ENCODE measurements at regions not wholly inside any gene's neighbourhood (a gene's known extent, or its start where the extent isn't known, plus 50 kb on each side); places are given as distances from the start of the nearest gene placed in this dataset.

- H3K4me1 ChIP-seq (ENCODE audit: insufficient read depth, low read length), result no peaks in the 10 kb centered on the region; the same call in 1 of the 2 replicates
- ATAC-seq (no peak), DNase-seq (no peak)
- no peaks in the 10 kb centered on the region for H3K9me3 ChIP-seq (ENCODE audit: low read length)
- intact Hi-C loops (cut with micrococcal nuclease), result no loop called here
- ChIA-PET POLR2A (ENCODE audit: unreplicated experiment) (no interaction called here), CTCF (no interaction called here)
- no peaks in the 10 kb centered on the region for H3K79me2 ChIP-seq (ENCODE audit: low read length)
- no peaks in the 10 kb centered on the region for H3K27me3 ChIP-seq (ENCODE audit: low read length)
- no peak overlapping the region for H2AFZ ChIP-seq (ENCODE audit: low read length)
- BruUV-seq (replicated peaks), result no TSS peak
- no peaks in the 10 kb centered on the region for H3K36me3 ChIP-seq (ENCODE audit: low read depth, low read length)
- TF ChIP-seq EZH2phosphoT487 (IDR thresholded peaks at IDR 0.05; ENCODE audit: borderline replicate concordance, low read length), result no peak
- TF ChIP-seq, protein P1, sequence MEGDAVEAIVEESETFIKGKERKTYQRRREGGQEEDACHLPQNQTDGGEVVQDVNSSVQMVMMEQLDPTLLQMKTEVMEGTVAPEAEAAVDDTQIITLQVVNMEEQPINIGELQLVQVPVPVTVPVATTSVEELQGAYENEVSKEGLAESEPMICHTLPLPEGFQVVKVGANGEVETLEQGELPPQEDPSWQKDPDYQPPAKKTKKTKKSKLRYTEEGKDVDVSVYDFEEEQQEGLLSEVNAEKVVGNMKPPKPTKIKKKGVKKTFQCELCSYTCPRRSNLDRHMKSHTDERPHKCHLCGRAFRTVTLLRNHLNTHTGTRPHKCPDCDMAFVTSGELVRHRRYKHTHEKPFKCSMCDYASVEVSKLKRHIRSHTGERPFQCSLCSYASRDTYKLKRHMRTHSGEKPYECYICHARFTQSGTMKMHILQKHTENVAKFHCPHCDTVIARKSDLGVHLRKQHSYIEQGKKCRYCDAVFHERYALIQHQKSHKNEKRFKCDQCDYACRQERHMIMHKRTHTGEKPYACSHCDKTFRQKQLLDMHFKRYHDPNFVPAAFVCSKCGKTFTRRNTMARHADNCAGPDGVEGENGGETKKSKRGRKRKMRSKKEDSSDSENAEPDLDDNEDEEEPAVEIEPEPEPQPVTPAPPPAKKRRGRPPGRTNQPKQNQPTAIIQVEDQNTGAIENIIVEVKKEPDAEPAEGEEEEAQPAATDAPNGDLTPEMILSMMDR (conservative IDR thresholded peaks at IDR 0.05; ENCODE audit: low read depth, low read length), result no peak
- TF ChIP-seq EZH2 (IDR thresholded peaks at IDR 0.05; ENCODE audit: low read length, unreplicated experiment), result no peak
- no peak overlapping the region for H3K4me2 ChIP-seq (ENCODE audit: low read length)
- no peaks in the 10 kb centered on the region for H3F3A ChIP-seq (ENCODE audit: low read length, unreplicated experiment)
- no peak overlapping the region for H3K9ac ChIP-seq (ENCODE audit: low read length)
- H3K4me3 ChIP-seq (ENCODE audit: low read length), result no peak overlapping the region
- no peaks in the 10 kb centered on the region for H3K9me2 ChIP-seq (replicated peaks; ENCODE audit: low read length)
- no peak overlapping the region for H3K27ac ChIP-seq (ENCODE audit: low read length)
- H4K20me1 ChIP-seq (ENCODE audit: low read length), result no peaks in the 10 kb centered on the region
Observed at GRCh38 chr2:81747481-81748070, 1443.0 kb upstream of the LRRTM1 start.

- no TSS peak for BruUV-seq (replicated peaks)
- ATAC-seq (no peak), DNase-seq (no peak)
- TF ChIP-seq, protein P1 (conservative IDR thresholded peaks at IDR 0.05; ENCODE audit: low read depth, low read length), result no peak
- TF ChIP-seq EZH2 (IDR thresholded peaks at IDR 0.05; ENCODE audit: low read length, unreplicated experiment) (no peak), EZH2phosphoT487 (IDR thresholded peaks at IDR 0.05; ENCODE audit: borderline replicate concordance, low read length) (no peak)
- ChIA-PET CTCF (no interaction called here), POLR2A (ENCODE audit: unreplicated experiment) (no interaction called here)
- Histone ChIP-seq H3K9ac (ENCODE audit: low read length) (no peak overlapping the region), H3K27ac (ENCODE audit: low read length) (no peak overlapping the region), H3K4me1 (ENCODE audit: insufficient read depth, low read length) (peaks cover 3% of the 10 kb centered on the region), H3K4me2 (ENCODE audit: low read length) (no peak overlapping the region), H3K4me3 (ENCODE audit: low read length) (no peak overlapping the region), H3K9me3 (ENCODE audit: low read length) (no peaks in the 10 kb centered on the region), H4K20me1 (ENCODE audit: low read length) (no peaks in the 10 kb centered on the region), H3K79me2 (ENCODE audit: low read length) (no peaks in the 10 kb centered on the region), H3F3A (ENCODE audit: low read length, unreplicated experiment) (no peaks in the 10 kb centered on the region), H3K27me3 (ENCODE audit: low read length) (no peaks in the 10 kb centered on the region), H3K36me3 (ENCODE audit: low read depth, low read length) (no peaks in the 10 kb centered on the region), H2AFZ (ENCODE audit: low read length) (no peak overlapping the region), H3K9me2 (replicated peaks; ENCODE audit: low read length) (no peaks in the 10 kb centered on the region)
- intact Hi-C loops (cut with micrococcal nuclease), result no loop called here
Observed at GRCh38 chr2:81739966-81740365, 1435.4 kb upstream of the LRRTM1 start.

GRCh38 chr2:81734981-81735380, 1430.4 kb upstream of the LRRTM1 start:
- Histone ChIP-seq H3K9me3 (ENCODE audit: low read length) (no peaks in the 10 kb centered on the region), H3F3A (ENCODE audit: low read length, unreplicated experiment) (no peaks in the 10 kb centered on the region), H3K4me2 (ENCODE audit: low read length) (no peak overlapping the region), H3K9ac (ENCODE audit: low read length) (no peak overlapping the region), H3K36me3 (ENCODE audit: low read depth, low read length) (no peaks in the 10 kb centered on the region), H2AFZ (ENCODE audit: low read length) (no peak overlapping the region), H3K9me2 (replicated peaks; ENCODE audit: low read length) (no peaks in the 10 kb centered on the region), H3K4me1 (ENCODE audit: insufficient read depth, low read length) (peaks cover 6% of the 10 kb centered on the region), H3K27ac (ENCODE audit: low read length) (no peak overlapping the region), H3K4me3 (ENCODE audit: low read length) (no peak overlapping the region), H3K27me3 (ENCODE audit: low read length) (no peaks in the 10 kb centered on the region), H4K20me1 (ENCODE audit: low read length) (no peaks in the 10 kb centered on the region), H3K79me2 (ENCODE audit: low read length) (no peaks in the 10 kb centered on the region)
- DNase-seq (peak; percentile 16), ATAC-seq (no peak)
- BruUV-seq (replicated peaks), result no TSS peak
- ChIA-PET POLR2A (ENCODE audit: unreplicated experiment) (no interaction called here), CTCF (no interaction called here)
- no peak for TF ChIP-seq EZH2phosphoT487 (IDR thresholded peaks at IDR 0.05; ENCODE audit: borderline replicate concordance, low read length)
- no peak for TF ChIP-seq EZH2 (IDR thresholded peaks at IDR 0.05; ENCODE audit: low read length, unreplicated experiment)
- TF ChIP-seq, protein P1 (conservative IDR thresholded peaks at IDR 0.05; ENCODE audit: low read depth, low read length), result no peak
- intact Hi-C loops (cut with micrococcal nuclease), result no loop called here
